ENCODE measurements at regions not wholly inside any gene's neighbourhood (a gene's known extent, or its start where the extent isn't known, plus 50 kb on each side); places are given as distances from the start of the nearest gene placed in this dataset.

GRCh38 chr3:170701696-170702678 lies 116.1 kb upstream of the SLC7A14 start:
- Histone ChIP-seq H3K4me1 (peaks cover 0 to 21% (median 0%) of the 10 kb centered on the region in 4 donors), H3K4me3 (no peak overlapping the region), H3K27me3 (no peaks in the 10 kb centered on the region), H3K9me3 (no peaks in the 10 kb centered on the region), H3K36me3 (no peaks in the 10 kb centered on the region), H3K27ac (no peak overlapping the region)
- intact Hi-C loops (cut with DNase I; ENCODE audit: low total_unique reads) = no loop called here
- DNase-seq = no peak
- no peak for TF ChIP-seq CTCF (IDR thresholded peaks at IDR 0.05)

- Histone ChIP-seq H3K4me1 (peaks cover 0 to 21% (median 0%) of the 10 kb centered on the region in 4 donors), H3K4me3 (no peak overlapping the region), H3K9me3 (no peaks in the 10 kb centered on the region), H3K27me3 (no peaks in the 10 kb centered on the region), H3K27ac (peak overlapping the region in 1 of 2 donors; percentile 62), H3K36me3 (no peaks in the 10 kb centered on the region)
- intact Hi-C loops (cut with DNase I; ENCODE audit: low total_unique reads) = no loop called here
- no peak for DNase-seq
- no peak for TF ChIP-seq CTCF (IDR thresholded peaks at IDR 0.05)
Measured at GRCh38 chr3:170700054-170700404, 114.2 kb upstream of the SLC7A14 start.

GRCh38 chr3:170699158-170700053 lies 113.5 kb upstream of the SLC7A14 start:
- intact Hi-C loops (cut with DNase I; ENCODE audit: low total_unique reads) = no loop called here
- Histone ChIP-seq H3K9me3 (no peaks in the 10 kb centered on the region), H3K27ac (peak overlapping the region; percentile 46 to 62), H3K27me3 (no peaks in the 10 kb centered on the region), H3K4me3 (no peak overlapping the region), H3K36me3 (no peaks in the 10 kb centered on the region), H3K4me1 (peaks cover 0 to 21% (median 0%) of the 10 kb centered on the region in 4 donors)
- no peak for TF ChIP-seq CTCF (IDR thresholded peaks at IDR 0.05)
- DNase-seq = peak in 1 of 2 donors; percentile 53

GRCh38 chr3:170697908-170698307 lies 112.0 kb upstream of the SLC7A14 start:
- intact Hi-C loops (cut with DNase I; ENCODE audit: low total_unique reads) = no loop called here

More at GRCh38 chr3:170697908-170698307, 112.0 kb upstream of the SLC7A14 start:
- no peak for DNase-seq
- Histone ChIP-seq H3K4me3 (no peak overlapping the region), H3K9me3 (no peaks in the 10 kb centered on the region), H3K27ac (no peak overlapping the region), H3K4me1 (peaks cover 0 to 21% (median 0%) of the 10 kb centered on the region in 4 donors), H3K36me3 (no peaks in the 10 kb centered on the region), H3K27me3 (no peaks in the 10 kb centered on the region)
- TF ChIP-seq CTCF (IDR thresholded peaks at IDR 0.05) = no peak

Measured in tibial artery (tissue), 4 donors.